HFFc6 (cell line): ENCODE measurements at regions not wholly inside any gene's neighbourhood (a gene's known extent, or its start where the extent isn't known, plus 50 kb on each side); places are given as distances from the start of the nearest gene placed in this dataset.

Experiments used
- DNase-seq: peaks from one replicate; pipeline ENCODE4 v3.0.0-alpha.2; 2018
- H3K27ac Mint-ChIP-seq: 2 replicates; pipeline ENCODE4 v1.8.0; 2020; ENCODE audit warnings: mild to moderate bottlenecking, mixed read lengths
- H3K27me3 Mint-ChIP-seq: 2 replicates; pipeline ENCODE4 v1.8.0; 2021; ENCODE audit warnings: mild to moderate bottlenecking, moderate library complexity, mixed read lengths; ENCODE audit not compliant: insufficient read depth
- H3K36me3 Mint-ChIP-seq: 2 replicates; pipeline ENCODE4 v1.8.0; 2021; ENCODE audit warnings: low read depth, mixed read lengths
- H3K4me1 Mint-ChIP-seq: 2 replicates; pipeline ENCODE4 v1.8.0; 2020; ENCODE audit warnings: low read depth, mixed read lengths
- H3K4me3 Mint-ChIP-seq: 2 replicates; pipeline ENCODE4 v1.8.0; 2020; ENCODE audit warnings: mild to moderate bottlenecking, moderate library complexity, mixed read lengths
- H3K9me3 Mint-ChIP-seq: 2 replicates; pipeline ENCODE4 v1.8.0; 2020; ENCODE audit warnings: mild to moderate bottlenecking, mixed read lengths
- TF ChIP-seq, protein P1 (sequence below): fragments of 200-600 bp; sonication (generic); IDR thresholded peaks from 2 replicates; pipeline ENCODE4 v1.5.0; 2021; ENCODE audit warnings: antibody characterized with exemption, mild to moderate bottlenecking

DNA sequence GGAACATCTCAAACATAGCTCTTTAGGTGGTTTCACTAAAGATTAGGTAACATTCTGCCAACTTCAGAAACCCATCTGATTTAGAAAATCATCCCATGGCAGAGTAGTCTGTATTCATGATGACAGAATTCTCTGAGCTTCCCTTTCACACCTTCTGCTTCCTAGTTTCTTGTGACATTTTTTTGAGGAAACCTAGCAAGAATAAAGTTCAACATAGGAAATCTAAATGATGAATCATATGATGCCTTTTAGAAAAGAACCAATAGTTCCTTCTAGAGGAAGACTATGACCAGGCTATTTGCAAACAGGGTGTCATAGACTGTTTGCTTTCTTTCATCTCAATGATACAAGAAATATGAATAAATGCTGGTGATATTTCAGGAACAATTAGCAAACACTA, 49.8 kb upstream of the CAMK2D start:
- H3K36me3 Mint-ChIP-seq = no peaks in the 10 kb centered on the region
- H3K4me1 Mint-ChIP-seq = peaks cover 17% of the 10 kb centered on the region
- H3K9me3 Mint-ChIP-seq = no peaks in the 10 kb centered on the region
- no peak overlapping the region for H3K27ac Mint-ChIP-seq
- TF ChIP-seq, protein P1, sequence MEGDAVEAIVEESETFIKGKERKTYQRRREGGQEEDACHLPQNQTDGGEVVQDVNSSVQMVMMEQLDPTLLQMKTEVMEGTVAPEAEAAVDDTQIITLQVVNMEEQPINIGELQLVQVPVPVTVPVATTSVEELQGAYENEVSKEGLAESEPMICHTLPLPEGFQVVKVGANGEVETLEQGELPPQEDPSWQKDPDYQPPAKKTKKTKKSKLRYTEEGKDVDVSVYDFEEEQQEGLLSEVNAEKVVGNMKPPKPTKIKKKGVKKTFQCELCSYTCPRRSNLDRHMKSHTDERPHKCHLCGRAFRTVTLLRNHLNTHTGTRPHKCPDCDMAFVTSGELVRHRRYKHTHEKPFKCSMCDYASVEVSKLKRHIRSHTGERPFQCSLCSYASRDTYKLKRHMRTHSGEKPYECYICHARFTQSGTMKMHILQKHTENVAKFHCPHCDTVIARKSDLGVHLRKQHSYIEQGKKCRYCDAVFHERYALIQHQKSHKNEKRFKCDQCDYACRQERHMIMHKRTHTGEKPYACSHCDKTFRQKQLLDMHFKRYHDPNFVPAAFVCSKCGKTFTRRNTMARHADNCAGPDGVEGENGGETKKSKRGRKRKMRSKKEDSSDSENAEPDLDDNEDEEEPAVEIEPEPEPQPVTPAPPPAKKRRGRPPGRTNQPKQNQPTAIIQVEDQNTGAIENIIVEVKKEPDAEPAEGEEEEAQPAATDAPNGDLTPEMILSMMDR = no peak
- no peaks in the 10 kb centered on the region for H3K27me3 Mint-ChIP-seq
- DNase-seq = no peak
- H3K4me3 Mint-ChIP-seq = no peak overlapping the region
